ENCODE measurements at regions not wholly inside any gene's neighbourhood (a gene's known extent, or its start where the extent isn't known, plus 50 kb on each side); places are given as distances from the start of the nearest gene placed in this dataset.

GRCh38 chr13:76751278-76751677, 134.9 kb downstream of the KCTD12 start:
- TF ChIP-seq SP1 (IDR thresholded peaks at IDR 0.05): no peak
- TF ChIP-seq FOXK2 (IDR thresholded peaks at IDR 0.05): no peak
- no peak for TF ChIP-seq L3MBTL2 (conservative IDR thresholded peaks at IDR 0.05)
- TF ChIP-seq NFRKB (IDR thresholded peaks at IDR 0.05): no peak
- no peak for TF ChIP-seq TARDBP (IDR thresholded peaks at IDR 0.05)
- TF ChIP-seq PKNOX1 (IDR thresholded peaks at IDR 0.05): no peak
- no peak for TF ChIP-seq SUZ12 (IDR thresholded peaks at IDR 0.05)
- no peak for TF ChIP-seq BHLHE40 (IDR thresholded peaks at IDR 0.05; ENCODE audit: borderline replicate concordance)
- no peak for TF ChIP-seq FOXM1 (IDR thresholded peaks at IDR 0.05; ENCODE audit: borderline replicate concordance)
- TF ChIP-seq FOXA1 (IDR thresholded peaks at IDR 0.05): no peak
- TF ChIP-seq ZNF384 (IDR thresholded peaks at IDR 0.05): no peak

All from HEK293T (cell line).